ENCODE measurements at regions not wholly inside any gene's neighbourhood (a gene's known extent, or its start where the extent isn't known, plus 50 kb on each side); places are given as distances from the start of the nearest gene placed in this dataset.

GRCh38 chr12:63317880-63318279, 166.9 kb upstream of the AVPR1A start:
- TF ChIP-seq FOXM1 (IDR thresholded peaks at IDR 0.05; ENCODE audit: borderline replicate concordance) (no peak), ELF4 (IDR thresholded peaks at IDR 0.05) (no peak), SUZ12 (IDR thresholded peaks at IDR 0.05) (no peak), NFRKB (IDR thresholded peaks at IDR 0.05) (no peak), L3MBTL2 (conservative IDR thresholded peaks at IDR 0.05) (no peak), FOXA1 (IDR thresholded peaks at IDR 0.05) (no peak), SP1 (IDR thresholded peaks at IDR 0.05) (no peak), ZNF384 (IDR thresholded peaks at IDR 0.05) (no peak), CTBP1 (IDR thresholded peaks at IDR 0.05; ENCODE audit: borderline replicate concordance) (no peak), BHLHE40 (IDR thresholded peaks at IDR 0.05; ENCODE audit: borderline replicate concordance) (no peak), PKNOX1 (IDR thresholded peaks at IDR 0.05) (no peak), FOXK2 (IDR thresholded peaks at IDR 0.05) (no peak), TARDBP (IDR thresholded peaks at IDR 0.05) (no peak), ARNT (IDR thresholded peaks at IDR 0.05) (no peak)
